HCT116 (cell line): ENCODE measurements at regions not wholly inside any gene's neighbourhood (a gene's known extent, or its start where the extent isn't known, plus 50 kb on each side); places are given as distances from the start of the nearest gene placed in this dataset.

ENCODE experiments used
- ATAC-seq: fragments of 200-7000 bp; cut with Tn5 transposase; 2 replicates; pipeline ENCODE4 v1.9.1; 2020; ENCODE audit warnings: mild to moderate bottlenecking, moderate library complexity
- BruUV-seq: library from RNA; stranded (reverse); fragments of 400-500 nt; replicated peaks from 2 replicates; lab custom pipeline; 2021; lab: Mats Ljungman, UMichigan
- CTCF ChIA-PET: fragments of 300-600 bp; sonication (Branson Sonifier 250); formaldehyde crosslinking; loops from one replicate; lab custom pipeline; 2021; ENCODE audit warnings: antibody characterized with exemption; lab: Charles Lee
- POLR2A ChIA-PET: fragments of 300-600, 350-600 bp; sonication (Branson Sonifier 250); formaldehyde crosslinking; loops from one replicate; lab custom pipeline; 2021; ENCODE audit warnings: antibody characterized with exemption; lab: Charles Lee
- RAD21 ChIA-PET, 2 experiments: fragments of 300-600 bp; sonication (Branson Sonifier 250); formaldehyde crosslinking; loops; one replicate each; lab custom pipeline; 2023; ENCODE audit warnings: low total read pairs in 2 of 2; ENCODE audit not compliant: uncharacterized antibody in 2 of 2, unreplicated experiment in 2 of 2, low non-redundant PET in 1 of 2; lab: Charles Lee
- DNase-seq: peaks from one replicate; pipeline ENCODE4 v3.0.0-alpha.2; 2010; ENCODE audit warnings: low read depth, low spot score
- H2AFZ ChIP-seq: fragments of 200-600 bp; shearing (Covaris generic), sonication (generic); 2 replicates; pipeline ENCODE4 v1.6.1; 2017; ENCODE audit warnings: low read depth, mixed run types, mixed read lengths, antibody characterized with exemption, low read length; ENCODE audit not compliant: poor library complexity, severe bottlenecking
- H3K27ac ChIP-seq: 2 replicates; pipeline ENCODE4 v1.5.1; 2012; ENCODE audit warnings: low read depth, low read length
- H3K27me3 ChIP-seq: fragments of 200-600 bp; sonication (generic); 2 replicates; pipeline ENCODE4 v1.6.1; 2016; ENCODE audit warnings: mixed run types, low read length, mixed read lengths; ENCODE audit not compliant: insufficient read depth
- H3K36me3 ChIP-seq, 2 experiments: fragments of 200-500 bp in 1 of 2; fragments of 200-600 bp in 1 of 2; sonication (Bioruptor generic) in 1 of 2; sonication (generic) in 1 of 2; 2 replicates each; pipeline versions ENCODE4 v1.5.1 to v1.6.1; 2014 to 2016; ENCODE audit warnings: low read length in 2 of 2, inconsistent platforms in 1 of 2, mixed read lengths in 1 of 2, mixed run types in 1 of 2; ENCODE audit not compliant: insufficient read depth in 2 of 2, control insufficient read depth in 1 of 2
- H3K4me1 ChIP-seq, 2 experiments: fragments of 200-600 bp in 1 of 2; sonication (generic) in 1 of 2; 2 replicates each; pipeline versions ENCODE4 v1.5.1 to v1.6.1; 2012 to 2017; ENCODE audit warnings: low read length in 2 of 2, inconsistent platforms in 1 of 2, mild to moderate bottlenecking in 1 of 2, mixed read lengths in 1 of 2, mixed run types in 1 of 2, moderate library complexity in 1 of 2; ENCODE audit not compliant: insufficient read depth in 2 of 2, control insufficient read depth in 1 of 2
- H3K4me2 ChIP-seq: fragments of 200-600 bp; sonication (generic); 2 replicates; pipeline ENCODE4 v1.6.1; 2017; ENCODE audit warnings: mixed run types, low read length, mixed read lengths
- H3K4me3 ChIP-seq, 2 experiments: fragments of 200-600 bp in 1 of 2; sonication (generic) in 1 of 2; replicated peaks in 1 of 2; 2 replicates each; pipeline ENCODE4 v1.5.1; 2011 to 2016; ENCODE audit warnings: low read length in 2 of 2, control low read depth in 1 of 2, low read depth in 1 of 2, mild to moderate bottlenecking in 1 of 2, mixed read lengths in 1 of 2, mixed run types in 1 of 2
- H3K79me2 ChIP-seq: fragments of 200-600 bp; sonication (generic); 2 replicates; pipeline ENCODE4 v1.6.1; 2017; ENCODE audit warnings: mild to moderate bottlenecking, mixed run types, low read length, moderate library complexity, mixed read lengths; ENCODE audit not compliant: insufficient read depth
- H3K9ac ChIP-seq: fragments of 200-600 bp; sonication (generic); 2 replicates; pipeline ENCODE4 v1.6.1; 2016; ENCODE audit warnings: low read length, mixed read lengths
- H3K9me2 ChIP-seq: fragments of 200-600 bp; sonication (generic), shearing (Covaris generic); 2 replicates; pipeline ENCODE4 v1.6.1; 2017; ENCODE audit warnings: mixed run types, mild to moderate bottlenecking, moderate library complexity; ENCODE audit not compliant: insufficient read depth
- H3K9me3 ChIP-seq, 2 experiments: fragments of 200-500 bp in 1 of 2; fragments of 200-600 bp in 1 of 2; sonication (Bioruptor generic) in 1 of 2; sonication (generic) in 1 of 2; 2 replicates each; pipeline ENCODE4 v1.6.1; 2014 to 2017; ENCODE audit warnings: low read length in 2 of 2, mixed read lengths in 2 of 2, inconsistent platforms in 1 of 2, low read depth in 1 of 2, mild to moderate bottlenecking in 1 of 2, mixed run types in 1 of 2, moderate library complexity in 1 of 2; ENCODE audit not compliant: control insufficient read depth in 1 of 2, insufficient read depth in 1 of 2
- H4K20me1 ChIP-seq: fragments of 200-600 bp; sonication (generic), shearing (Covaris generic); 2 replicates; pipeline ENCODE4 v1.6.1; 2017; ENCODE audit warnings: mixed run types, mild to moderate bottlenecking, moderate library complexity; ENCODE audit not compliant: insufficient read depth
- CEBPB ChIP-seq: IDR thresholded peaks from 2 replicates; pipeline ENCODE4 v1.6.1; 2012; ENCODE audit warnings: low read depth
- ELF1 ChIP-seq: IDR thresholded peaks from 2 replicates; pipeline ENCODE4 v1.6.1; 2012; ENCODE audit warnings: low read depth, borderline replicate concordance
- FOSL1 ChIP-seq: IDR thresholded peaks from 2 replicates; pipeline ENCODE4 v1.6.1; 2012; ENCODE audit warnings: low read depth
- JUND ChIP-seq: IDR thresholded peaks from 2 replicates; pipeline ENCODE4 v1.6.1; 2012
- MAX ChIP-seq: IDR thresholded peaks from 2 replicates; pipeline ENCODE4 v1.6.1; 2012
- POLR2A ChIP-seq: IDR thresholded peaks from 2 replicates; pipeline ENCODE4 v1.7.0; 2011; ENCODE audit warnings: borderline replicate concordance; ENCODE audit not compliant: insufficient read depth, insufficient read length; ENCODE audit errors: extremely low read depth
- SP1 ChIP-seq: IDR thresholded peaks from 2 replicates; pipeline ENCODE4 v1.6.1; 2012; ENCODE audit warnings: low read depth
- ZNF274 ChIP-seq: fragments of 200-500 bp; sonication (Bioruptor generic); IDR thresholded peaks from 2 replicates; pipeline ENCODE4 v1.6.1; 2014; ENCODE audit warnings: mild to moderate bottlenecking, low read depth, low read length, inconsistent platforms
- intact Hi-C: fragments of 100-400 bp; cut with micrococcal nuclease; formaldehyde crosslinking; loops from 2 replicates; pipeline ENCODE4 v1.10.0; 2022
- TF ChIP-seq, protein P1 (sequence below), 3 experiments: fragments of 200-600 bp in 1 of 3; sonication (generic) in 1 of 3; IDR thresholded peaks in 2 of 3; conservative IDR thresholded peaks in 1 of 3; 2 replicates each; pipeline ENCODE4 v1.5.1; 2012 to 2017; ENCODE audit warnings: low read depth in 2 of 3, low read length in 2 of 3, antibody characterized with exemption in 1 of 3, borderline replicate concordance in 1 of 3, control low read depth in 1 of 3, mild to moderate bottlenecking in 1 of 3, mixed read lengths in 1 of 3, mixed run types in 1 of 3, moderate library complexity in 1 of 3; ENCODE audit not compliant: insufficient read depth in 1 of 3
- TF ChIP-seq, protein P2 (sequence below): IDR thresholded peaks from 2 replicates; pipeline ENCODE4 v1.6.1; 2011; ENCODE audit warnings: mild to moderate bottlenecking, low read length, moderate library complexity; ENCODE audit not compliant: insufficient replicate concordance; ENCODE audit errors: extremely low read depth

DNA sequence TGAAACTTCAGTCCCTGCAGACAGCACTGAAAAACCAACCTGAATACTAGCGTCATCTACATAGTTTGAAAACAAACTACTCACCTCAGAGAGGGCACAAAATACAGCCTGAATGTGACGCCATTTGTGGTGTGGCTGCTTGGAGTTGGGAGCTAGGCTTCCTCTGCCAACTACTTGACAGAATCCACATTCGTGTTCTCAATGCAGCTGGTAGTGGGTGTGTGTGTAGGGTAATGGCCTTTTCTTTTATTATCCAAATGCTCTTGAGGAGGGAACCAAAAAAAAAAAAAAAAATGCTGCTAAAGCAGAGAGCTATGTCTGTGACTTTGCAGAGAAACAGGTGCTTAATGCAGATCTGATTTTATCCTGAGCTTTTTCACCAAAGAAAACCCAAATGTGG lies 207.8 kb downstream of the OTOR start (continued):
- TF ChIP-seq MAX: no peak
- TF ChIP-seq FOSL1: no peak
- TF ChIP-seq JUND: no peak
- TF ChIP-seq, protein P1, sequence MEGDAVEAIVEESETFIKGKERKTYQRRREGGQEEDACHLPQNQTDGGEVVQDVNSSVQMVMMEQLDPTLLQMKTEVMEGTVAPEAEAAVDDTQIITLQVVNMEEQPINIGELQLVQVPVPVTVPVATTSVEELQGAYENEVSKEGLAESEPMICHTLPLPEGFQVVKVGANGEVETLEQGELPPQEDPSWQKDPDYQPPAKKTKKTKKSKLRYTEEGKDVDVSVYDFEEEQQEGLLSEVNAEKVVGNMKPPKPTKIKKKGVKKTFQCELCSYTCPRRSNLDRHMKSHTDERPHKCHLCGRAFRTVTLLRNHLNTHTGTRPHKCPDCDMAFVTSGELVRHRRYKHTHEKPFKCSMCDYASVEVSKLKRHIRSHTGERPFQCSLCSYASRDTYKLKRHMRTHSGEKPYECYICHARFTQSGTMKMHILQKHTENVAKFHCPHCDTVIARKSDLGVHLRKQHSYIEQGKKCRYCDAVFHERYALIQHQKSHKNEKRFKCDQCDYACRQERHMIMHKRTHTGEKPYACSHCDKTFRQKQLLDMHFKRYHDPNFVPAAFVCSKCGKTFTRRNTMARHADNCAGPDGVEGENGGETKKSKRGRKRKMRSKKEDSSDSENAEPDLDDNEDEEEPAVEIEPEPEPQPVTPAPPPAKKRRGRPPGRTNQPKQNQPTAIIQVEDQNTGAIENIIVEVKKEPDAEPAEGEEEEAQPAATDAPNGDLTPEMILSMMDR (IDR thresholded peaks at IDR 0.05 in 2 of 3, conservative IDR thresholded peaks at IDR 0.05 in 1 of 3; ENCODE audit: borderline replicate concordance in 1 of 3, insufficient read depth in 1 of 3, low read depth in 2 of 3, low read length in 2 of 3): no peak
- TF ChIP-seq CEBPB: no peak
- TF ChIP-seq, protein P2, sequence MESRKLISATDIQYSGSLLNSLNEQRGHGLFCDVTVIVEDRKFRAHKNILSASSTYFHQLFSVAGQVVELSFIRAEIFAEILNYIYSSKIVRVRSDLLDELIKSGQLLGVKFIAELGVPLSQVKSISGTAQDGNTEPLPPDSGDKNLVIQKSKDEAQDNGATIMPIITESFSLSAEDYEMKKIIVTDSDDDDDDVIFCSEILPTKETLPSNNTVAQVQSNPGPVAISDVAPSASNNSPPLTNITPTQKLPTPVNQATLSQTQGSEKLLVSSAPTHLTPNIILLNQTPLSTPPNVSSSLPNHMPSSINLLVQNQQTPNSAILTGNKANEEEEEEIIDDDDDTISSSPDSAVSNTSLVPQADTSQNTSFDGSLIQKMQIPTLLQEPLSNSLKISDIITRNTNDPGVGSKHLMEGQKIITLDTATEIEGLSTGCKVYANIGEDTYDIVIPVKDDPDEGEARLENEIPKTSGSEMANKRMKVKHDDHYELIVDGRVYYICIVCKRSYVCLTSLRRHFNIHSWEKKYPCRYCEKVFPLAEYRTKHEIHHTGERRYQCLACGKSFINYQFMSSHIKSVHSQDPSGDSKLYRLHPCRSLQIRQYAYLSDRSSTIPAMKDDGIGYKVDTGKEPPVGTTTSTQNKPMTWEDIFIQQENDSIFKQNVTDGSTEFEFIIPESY: no peak
- no peak for TF ChIP-seq POLR2A
- no peak for TF ChIP-seq ELF1

- ATAC-seq: no peak
- Histone ChIP-seq H2AFZ (no peak overlapping the region), H3K9ac (no peak overlapping the region), H3K9me2 (no peaks in the 10 kb centered on the region), H3K79me2 (no peaks in the 10 kb centered on the region), H4K20me1 (no peaks in the 10 kb centered on the region), H3K9me3 (no peaks in the 10 kb centered on the region), H3K27me3 (0 out of 2 replicates have a peak, but pooled peaks cover 6% of the 10 kb centered on the region), H3K36me3 (no peaks in the 10 kb centered on the region), H3K4me2 (no peak overlapping the region), H3K4me3 (no peak overlapping the region), H3K4me1 (no peaks in the 10 kb centered on the region), H3K27ac (no peak overlapping the region)
- intact Hi-C loops: loop anchor here (10.0 kb wide), 1 partner anchor 59 kb away; no protein-coding TSS in a partner anchor
- ChIA-PET CTCF (no interaction called here), RAD21 (no interaction called here), POLR2A (no interaction called here)
- no peak for DNase-seq
- no TSS peak for BruUV-seq
- TF ChIP-seq POLR2A (no peak), SP1 (no peak), ZNF274 (no peak), ELF1 (no peak), CEBPB (no peak)
- TF ChIP-seq, protein P1 (IDR thresholded peaks at IDR 0.05 in 2 of 3, conservative IDR thresholded peaks at IDR 0.05 in 1 of 3; ENCODE audit: borderline replicate concordance in 1 of 3, insufficient read depth in 1 of 3, low read depth in 2 of 3, low read length in 2 of 3): no peak
- TF ChIP-seq, protein P2: no peak
Observed at GRCh38 chr20:16965401-16965800, 217.2 kb downstream of the OTOR start.
